ENCODE measurements at regions not wholly inside any gene's neighbourhood (a gene's known extent, or its start where the extent isn't known, plus 50 kb on each side); places are given as distances from the start of the nearest gene placed in this dataset.

DNA sequence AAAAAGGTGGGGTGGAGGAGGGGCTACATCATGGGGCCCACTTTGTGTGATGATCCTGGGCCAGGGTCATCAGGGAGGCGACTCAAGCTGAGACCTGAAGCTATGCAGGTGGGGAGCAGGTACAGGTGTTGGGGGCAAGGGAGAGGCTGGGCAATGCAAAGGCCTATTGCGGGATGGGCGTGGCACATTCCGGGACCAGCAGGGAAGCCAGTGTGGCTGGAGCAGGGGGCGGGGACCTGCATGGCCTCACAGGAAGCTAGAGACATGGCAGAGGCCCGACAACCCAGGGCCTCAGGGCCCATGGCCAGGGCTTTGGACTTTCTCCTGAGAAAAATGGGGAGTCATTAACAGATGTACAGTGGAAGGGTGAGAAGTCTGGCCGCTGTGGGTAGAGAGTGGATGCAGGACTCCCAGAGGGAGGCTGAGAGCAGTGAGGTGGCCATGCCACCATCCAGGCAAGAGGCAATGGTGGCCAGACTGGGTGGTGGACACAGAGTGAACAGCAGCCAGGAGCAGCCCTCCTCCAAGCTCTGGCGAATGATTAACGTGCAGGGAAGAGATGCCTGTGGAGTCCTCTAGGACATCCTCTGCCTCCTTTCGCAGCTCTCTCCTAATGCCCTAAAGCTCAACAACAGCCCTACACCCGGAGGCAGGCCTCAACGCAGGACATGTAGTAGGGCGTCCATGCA lies 122.6 kb upstream of the ATP2B2 start:
- TF ChIP-seq, protein P1, sequence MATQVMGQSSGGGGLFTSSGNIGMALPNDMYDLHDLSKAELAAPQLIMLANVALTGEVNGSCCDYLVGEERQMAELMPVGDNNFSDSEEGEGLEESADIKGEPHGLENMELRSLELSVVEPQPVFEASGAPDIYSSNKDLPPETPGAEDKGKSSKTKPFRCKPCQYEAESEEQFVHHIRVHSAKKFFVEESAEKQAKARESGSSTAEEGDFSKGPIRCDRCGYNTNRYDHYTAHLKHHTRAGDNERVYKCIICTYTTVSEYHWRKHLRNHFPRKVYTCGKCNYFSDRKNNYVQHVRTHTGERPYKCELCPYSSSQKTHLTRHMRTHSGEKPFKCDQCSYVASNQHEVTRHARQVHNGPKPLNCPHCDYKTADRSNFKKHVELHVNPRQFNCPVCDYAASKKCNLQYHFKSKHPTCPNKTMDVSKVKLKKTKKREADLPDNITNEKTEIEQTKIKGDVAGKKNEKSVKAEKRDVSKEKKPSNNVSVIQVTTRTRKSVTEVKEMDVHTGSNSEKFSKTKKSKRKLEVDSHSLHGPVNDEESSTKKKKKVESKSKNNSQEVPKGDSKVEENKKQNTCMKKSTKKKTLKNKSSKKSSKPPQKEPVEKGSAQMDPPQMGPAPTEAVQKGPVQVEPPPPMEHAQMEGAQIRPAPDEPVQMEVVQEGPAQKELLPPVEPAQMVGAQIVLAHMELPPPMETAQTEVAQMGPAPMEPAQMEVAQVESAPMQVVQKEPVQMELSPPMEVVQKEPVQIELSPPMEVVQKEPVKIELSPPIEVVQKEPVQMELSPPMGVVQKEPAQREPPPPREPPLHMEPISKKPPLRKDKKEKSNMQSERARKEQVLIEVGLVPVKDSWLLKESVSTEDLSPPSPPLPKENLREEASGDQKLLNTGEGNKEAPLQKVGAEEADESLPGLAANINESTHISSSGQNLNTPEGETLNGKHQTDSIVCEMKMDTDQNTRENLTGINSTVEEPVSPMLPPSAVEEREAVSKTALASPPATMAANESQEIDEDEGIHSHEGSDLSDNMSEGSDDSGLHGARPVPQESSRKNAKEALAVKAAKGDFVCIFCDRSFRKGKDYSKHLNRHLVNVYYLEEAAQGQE (IDR thresholded peaks at IDR 0.05; ENCODE audit: insufficient read depth in 1 of 2, low read depth in 2 of 2, low read length in 1 of 2), result no peak
- TF ChIP-seq, protein P2, sequence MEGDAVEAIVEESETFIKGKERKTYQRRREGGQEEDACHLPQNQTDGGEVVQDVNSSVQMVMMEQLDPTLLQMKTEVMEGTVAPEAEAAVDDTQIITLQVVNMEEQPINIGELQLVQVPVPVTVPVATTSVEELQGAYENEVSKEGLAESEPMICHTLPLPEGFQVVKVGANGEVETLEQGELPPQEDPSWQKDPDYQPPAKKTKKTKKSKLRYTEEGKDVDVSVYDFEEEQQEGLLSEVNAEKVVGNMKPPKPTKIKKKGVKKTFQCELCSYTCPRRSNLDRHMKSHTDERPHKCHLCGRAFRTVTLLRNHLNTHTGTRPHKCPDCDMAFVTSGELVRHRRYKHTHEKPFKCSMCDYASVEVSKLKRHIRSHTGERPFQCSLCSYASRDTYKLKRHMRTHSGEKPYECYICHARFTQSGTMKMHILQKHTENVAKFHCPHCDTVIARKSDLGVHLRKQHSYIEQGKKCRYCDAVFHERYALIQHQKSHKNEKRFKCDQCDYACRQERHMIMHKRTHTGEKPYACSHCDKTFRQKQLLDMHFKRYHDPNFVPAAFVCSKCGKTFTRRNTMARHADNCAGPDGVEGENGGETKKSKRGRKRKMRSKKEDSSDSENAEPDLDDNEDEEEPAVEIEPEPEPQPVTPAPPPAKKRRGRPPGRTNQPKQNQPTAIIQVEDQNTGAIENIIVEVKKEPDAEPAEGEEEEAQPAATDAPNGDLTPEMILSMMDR (IDR thresholded peaks at IDR 0.05), result no peak
- TF ChIP-seq TCF7L2 (IDR thresholded peaks at IDR 0.05; ENCODE audit: low read depth, low read length), result no peak
- no peak for TF ChIP-seq POLR2AphosphoS5 (IDR thresholded peaks at IDR 0.05; ENCODE audit: low read depth, low read length)
- TF ChIP-seq SIN3A (IDR thresholded peaks at IDR 0.05; ENCODE audit: borderline replicate concordance, insufficient read depth, low read depth, low read length), result no peak
